UCSD-AML1 (cell line): ENCODE measurements at regions not wholly inside any gene's neighbourhood (a gene's known extent, or its start where the extent isn't known, plus 50 kb on each side); places are given as distances from the start of the nearest gene placed in this dataset.

Experiments
- DNase-seq: peaks from one replicate; lab custom pipeline; 2025; ENCODE audit not compliant: unreplicated experiment; lab: John Stamatoyannopoulos, UW

- DNase-seq: no peak
These were observed 511.7 kb downstream of the TBC1D22A start for GRCh38 chr22:47274196-47274595.

- no peak for DNase-seq
These were observed 508.1 kb downstream of the TBC1D22A start for GRCh38 chr22:47270463-47271135.

- no peak for DNase-seq
These were observed 507.2 kb downstream of the TBC1D22A start for GRCh38 chr22:47269516-47270088.

GRCh38 chr22:47267513-47268282 lies 505.2 kb downstream of the TBC1D22A start:
- no peak for DNase-seq

GRCh38 chr22:47266329-47266728 lies 503.9 kb downstream of the TBC1D22A start:
- DNase-seq: no peak

- DNase-seq: no peak
These were observed 498.1 kb downstream of the TBC1D22A start for GRCh38 chr22:47260551-47260950.

- DNase-seq: no peak
These were observed 497.5 kb downstream of the TBC1D22A start for GRCh38 chr22:47259990-47260389.

GRCh38 chr22:47259049-47259448 lies 496.6 kb downstream of the TBC1D22A start:
- no peak for DNase-seq

- no peak for DNase-seq
These were observed 495.5 kb downstream of the TBC1D22A start for GRCh38 chr22:47257976-47258375.

GRCh38 chr22:47257566-47257965 lies 495.1 kb downstream of the TBC1D22A start:
- DNase-seq: no peak

- DNase-seq: no peak
These were observed 489.5 kb downstream of the TBC1D22A start for GRCh38 chr22:47251911-47252310.

GRCh38 chr22:47250995-47251765 lies 488.7 kb downstream of the TBC1D22A start:
- no peak for DNase-seq

- no peak for DNase-seq
These were observed 487.0 kb downstream of the TBC1D22A start for GRCh38 chr22:47249370-47249928.

GRCh38 chr22:47248925-47249324 lies 486.5 kb downstream of the TBC1D22A start:
- DNase-seq: no peak

- no peak for DNase-seq
These were observed 485.3 kb downstream of the TBC1D22A start for GRCh38 chr22:47247579-47248240.

- no peak for DNase-seq
These were observed 483.3 kb downstream of the TBC1D22A start for GRCh38 chr22:47245786-47246185.

- DNase-seq: no peak
These were observed 482.8 kb downstream of the TBC1D22A start for GRCh38 chr22:47245286-47245685.

GRCh38 chr22:47240116-47240515 lies 477.7 kb downstream of the TBC1D22A start:
- DNase-seq: no peak

- DNase-seq: no peak
These were observed 477.0 kb downstream of the TBC1D22A start for GRCh38 chr22:47239474-47239860.

GRCh38 chr22:47238690-47239473 lies 476.4 kb downstream of the TBC1D22A start:
- DNase-seq: no peak
